Suprapubic skin (tissue), 4 donors: ENCODE measurements at regions not wholly inside any gene's neighbourhood (a gene's known extent, or its start where the extent isn't known, plus 50 kb on each side); places are given as distances from the start of the nearest gene placed in this dataset.

Experiments
- DNase-seq, 2 donors: peaks; one replicate each; pipeline ENCODE4 v3.0.0-alpha.2; 2019; ENCODE audit warnings: low spot score in 2 of 2
- H3K27ac ChIP-seq: fragments of 200-600 bp; sonication (generic); one replicate; pipeline ENCODE4 v1.5.1; 2019
- H3K27me3 ChIP-seq: fragments of 200-600 bp; sonication (generic); one replicate; pipeline ENCODE4 v1.5.1; 2019
- H3K36me3 ChIP-seq: fragments of 200-600 bp; sonication (generic); one replicate; pipeline ENCODE4 v1.5.1; 2019
- H3K4me1 ChIP-seq: fragments of 200-600 bp; sonication (generic); one replicate; pipeline ENCODE4 v1.5.1; 2019
- H3K4me3 ChIP-seq: fragments of 200-600 bp; sonication (generic); one replicate; pipeline ENCODE4 v1.5.1; 2019; ENCODE audit warnings: mild to moderate bottlenecking
- H3K9me3 ChIP-seq: fragments of 200-600 bp; sonication (generic); one replicate; pipeline ENCODE4 v1.5.1; 2019
- EP300 ChIP-seq: sonication (generic); formaldehyde crosslinking; IDR thresholded peaks from one replicate; pipeline ENCODE4 v1.6.1; 2017; ENCODE audit warnings: antibody characterized with exemption
- POLR2A ChIP-seq, 2 donors: fragments of 450-650 bp; IDR thresholded peaks; one replicate each; pipeline ENCODE4 v1.6.1; 2017; ENCODE audit warnings: antibody characterized with exemption in 2 of 2, mild to moderate bottlenecking in 2 of 2, moderate library complexity in 2 of 2
- POLR2AphosphoS5 ChIP-seq, 3 donors: sonication (generic); formaldehyde crosslinking; IDR thresholded peaks; one replicate each; pipeline ENCODE4 v1.6.1; 2017; ENCODE audit warnings: antibody characterized with exemption in 3 of 3
- WGBS: methylation state at CpG from one replicate; pipeline ENCODE4 v1.1.5; 2018; 5-methylcytosine and 5-hydroxymethylcytosine counted together
- TF ChIP-seq, protein P1 (sequence below), 2 donors: fragments of 200-600 bp in 1 of 2; fragments of 450-650 bp in 1 of 2; sonication (generic) in 1 of 2; IDR thresholded peaks; one replicate each; pipeline ENCODE4 v1.5.1; 2016 to 2019; ENCODE audit warnings: antibody characterized with exemption in 2 of 2, mild to moderate bottlenecking in 1 of 2, moderate library complexity in 1 of 2

DNA sequence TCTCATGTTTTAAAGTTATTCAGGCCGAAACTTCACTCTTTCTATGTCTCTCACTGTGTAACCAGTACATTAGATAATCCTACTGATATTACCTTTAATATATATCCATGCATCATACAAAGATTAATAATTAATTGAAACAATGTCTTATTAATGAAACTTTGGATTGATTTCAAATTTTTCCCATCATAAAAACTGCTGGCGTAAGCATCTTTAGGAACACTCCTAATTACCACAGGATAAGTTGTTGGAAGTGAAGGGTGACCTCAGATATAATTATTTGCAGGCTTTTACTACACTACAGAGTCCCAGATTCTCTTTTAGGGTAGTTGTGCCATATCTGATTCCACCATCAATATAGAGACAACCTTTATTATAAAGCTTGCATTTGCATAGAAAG is 181.3 kb upstream of the SFRP2 start:
- Histone ChIP-seq H3K4me1 (no peaks in the 10 kb centered on the region), H3K4me3 (no peak overlapping the region), H3K27ac (no peak overlapping the region), H3K9me3 (no peaks in the 10 kb centered on the region), H3K36me3 (no peaks in the 10 kb centered on the region), H3K27me3 (no peaks in the 10 kb centered on the region)
- WGBS, result 92% methylated on average over 2 of the region's 2 CpGs
- TF ChIP-seq POLR2A (IDR thresholded peaks at IDR 0.05) (no peak), EP300 (no peak), POLR2AphosphoS5 (IDR thresholded peaks at IDR 0.05) (no peak)
- TF ChIP-seq, protein P1, sequence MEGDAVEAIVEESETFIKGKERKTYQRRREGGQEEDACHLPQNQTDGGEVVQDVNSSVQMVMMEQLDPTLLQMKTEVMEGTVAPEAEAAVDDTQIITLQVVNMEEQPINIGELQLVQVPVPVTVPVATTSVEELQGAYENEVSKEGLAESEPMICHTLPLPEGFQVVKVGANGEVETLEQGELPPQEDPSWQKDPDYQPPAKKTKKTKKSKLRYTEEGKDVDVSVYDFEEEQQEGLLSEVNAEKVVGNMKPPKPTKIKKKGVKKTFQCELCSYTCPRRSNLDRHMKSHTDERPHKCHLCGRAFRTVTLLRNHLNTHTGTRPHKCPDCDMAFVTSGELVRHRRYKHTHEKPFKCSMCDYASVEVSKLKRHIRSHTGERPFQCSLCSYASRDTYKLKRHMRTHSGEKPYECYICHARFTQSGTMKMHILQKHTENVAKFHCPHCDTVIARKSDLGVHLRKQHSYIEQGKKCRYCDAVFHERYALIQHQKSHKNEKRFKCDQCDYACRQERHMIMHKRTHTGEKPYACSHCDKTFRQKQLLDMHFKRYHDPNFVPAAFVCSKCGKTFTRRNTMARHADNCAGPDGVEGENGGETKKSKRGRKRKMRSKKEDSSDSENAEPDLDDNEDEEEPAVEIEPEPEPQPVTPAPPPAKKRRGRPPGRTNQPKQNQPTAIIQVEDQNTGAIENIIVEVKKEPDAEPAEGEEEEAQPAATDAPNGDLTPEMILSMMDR (IDR thresholded peaks at IDR 0.05), result no peak
- no peak for DNase-seq

DNA sequence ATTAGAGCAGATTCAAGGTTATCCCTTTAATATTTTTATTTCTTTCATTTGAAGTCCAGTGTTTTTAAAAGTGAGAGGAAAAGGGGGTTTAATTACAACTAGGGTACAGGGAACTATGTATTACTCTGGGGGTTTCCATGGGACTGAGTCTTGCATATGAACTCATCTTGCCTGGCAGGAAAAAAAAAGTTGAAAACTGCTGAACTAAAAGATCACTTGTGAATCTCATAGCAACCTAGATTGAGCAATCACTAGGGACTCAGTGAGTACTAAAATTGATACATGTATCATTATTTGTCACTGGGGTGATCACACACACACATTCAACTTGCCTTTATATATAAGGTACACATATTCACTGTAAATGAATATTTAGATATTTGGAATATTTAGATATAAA is 180.7 kb upstream of the SFRP2 start:
- Histone ChIP-seq H3K27ac (no peak overlapping the region), H3K36me3 (no peaks in the 10 kb centered on the region), H3K4me1 (no peaks in the 10 kb centered on the region), H3K4me3 (no peak overlapping the region), H3K9me3 (no peaks in the 10 kb centered on the region), H3K27me3 (no peaks in the 10 kb centered on the region)
- no peak for TF ChIP-seq POLR2A (IDR thresholded peaks at IDR 0.05)
- no peak for TF ChIP-seq POLR2AphosphoS5 (IDR thresholded peaks at IDR 0.05)
- TF ChIP-seq, protein P1 (IDR thresholded peaks at IDR 0.05), result no peak
- TF ChIP-seq EP300, result no peak
- DNase-seq, result no peak

DNA sequence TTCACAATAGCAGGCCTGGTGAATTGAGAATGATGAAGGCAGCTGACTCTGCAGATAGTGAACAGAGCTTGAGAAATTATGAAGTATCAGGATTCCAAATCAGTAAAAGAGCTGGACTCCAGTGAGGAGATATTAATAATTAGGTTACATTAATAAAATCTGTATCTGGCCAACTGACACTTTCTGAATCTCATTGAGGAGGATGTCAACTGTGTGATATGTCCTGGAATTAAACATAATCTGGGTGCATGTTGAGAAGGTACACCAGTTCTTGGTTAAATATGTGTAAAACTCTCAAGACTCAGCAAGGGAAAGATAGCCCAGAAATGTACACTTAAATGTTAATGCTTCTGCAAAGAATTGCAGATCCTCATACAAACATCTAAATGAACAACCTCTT is 177.8 kb upstream of the SFRP2 start:
- H3K27ac ChIP-seq, result no peak overlapping the region
- no peak overlapping the region for H3K4me3 ChIP-seq
- H3K27me3 ChIP-seq, result no peaks in the 10 kb centered on the region
- no peaks in the 10 kb centered on the region for H3K9me3 ChIP-seq
- no peak for TF ChIP-seq POLR2AphosphoS5 (IDR thresholded peaks at IDR 0.05)
- TF ChIP-seq POLR2A (IDR thresholded peaks at IDR 0.05), result no peak
- no peak for TF ChIP-seq EP300
- TF ChIP-seq, protein P1 (IDR thresholded peaks at IDR 0.05), result no peak
- no peaks in the 10 kb centered on the region for H3K4me1 ChIP-seq
- no peak for DNase-seq
- no peaks in the 10 kb centered on the region for H3K36me3 ChIP-seq

DNA sequence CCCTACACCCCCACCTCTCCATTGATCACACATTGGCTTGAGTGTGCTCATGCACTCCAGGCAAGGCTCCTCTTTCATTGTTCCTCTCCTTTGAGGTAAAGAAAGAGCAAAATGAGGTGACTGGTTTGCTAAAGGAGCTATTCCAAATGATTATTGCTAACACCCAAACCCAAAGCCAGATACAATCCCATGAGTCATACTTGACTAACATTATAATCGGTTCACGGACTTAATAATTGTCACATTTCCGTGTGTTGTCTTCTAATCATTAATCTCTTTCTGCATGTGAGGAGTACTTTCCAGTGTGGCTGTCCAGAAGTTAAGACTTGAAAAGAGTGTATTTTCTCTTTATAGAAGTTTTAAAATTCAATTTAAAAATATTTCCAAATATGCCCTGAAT is 174.3 kb upstream of the SFRP2 start:
- H3K27me3 ChIP-seq, result no peaks in the 10 kb centered on the region
- no peak for DNase-seq
- 36% methylated on average over 3 of the region's 3 CpGs for WGBS
- no peak overlapping the region for H3K27ac ChIP-seq
- no peaks in the 10 kb centered on the region for H3K36me3 ChIP-seq
- TF ChIP-seq POLR2AphosphoS5 (IDR thresholded peaks at IDR 0.05) (no peak), EP300 (no peak), POLR2A (IDR thresholded peaks at IDR 0.05) (no peak)
- TF ChIP-seq, protein P1 (IDR thresholded peaks at IDR 0.05), result no peak
- H3K9me3 ChIP-seq, result no peaks in the 10 kb centered on the region
- no peak overlapping the region for H3K4me3 ChIP-seq
- no peaks in the 10 kb centered on the region for H3K4me1 ChIP-seq

DNA sequence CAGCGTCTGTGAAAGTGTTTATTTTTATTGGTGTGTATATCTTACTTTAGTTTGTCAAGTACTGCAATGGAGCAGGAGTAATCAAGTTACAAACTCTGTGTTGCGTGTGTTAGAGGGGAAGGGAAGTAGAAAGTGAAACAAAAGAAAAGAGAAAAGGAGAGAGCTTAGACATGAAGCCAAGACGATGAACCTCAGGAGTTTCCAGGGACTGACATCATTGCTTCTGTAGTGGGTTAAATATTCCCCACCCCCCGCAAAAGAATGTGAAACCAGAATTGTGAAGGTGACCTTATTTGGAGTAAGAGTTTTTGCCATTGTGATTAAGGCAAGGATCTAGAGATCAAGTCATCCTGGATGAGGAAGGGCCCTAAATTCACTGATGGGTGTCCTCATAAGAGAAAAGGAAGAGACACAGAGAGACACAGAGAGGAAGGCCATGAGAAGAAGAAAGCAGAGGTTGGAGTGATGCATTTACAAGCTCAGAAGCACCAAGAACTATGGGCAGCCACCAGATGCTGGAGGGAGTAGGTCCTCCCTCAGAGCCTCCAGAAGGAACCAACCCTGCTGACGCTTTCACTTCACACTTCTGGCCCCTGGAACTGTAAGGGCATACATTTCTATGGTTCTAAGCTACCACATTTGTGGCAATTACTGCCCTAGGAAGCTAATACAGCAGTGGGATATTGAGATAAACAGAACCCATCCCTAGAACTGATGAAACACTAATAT is 173.6 kb upstream of the SFRP2 start:
- WGBS, result 85% methylated on average over 5 of the region's 5 CpGs
- Histone ChIP-seq H3K27ac (no peak overlapping the region), H3K4me1 (no peaks in the 10 kb centered on the region), H3K9me3 (no peaks in the 10 kb centered on the region), H3K4me3 (no peak overlapping the region), H3K27me3 (no peaks in the 10 kb centered on the region), H3K36me3 (no peaks in the 10 kb centered on the region)
- TF ChIP-seq POLR2AphosphoS5 (IDR thresholded peaks at IDR 0.05) (no peak), POLR2A (IDR thresholded peaks at IDR 0.05) (no peak)
- TF ChIP-seq, protein P1 (IDR thresholded peaks at IDR 0.05), result no peak
- no peak for DNase-seq
